Pons (tissue), 1 donor: ENCODE measurements at regions not wholly inside any gene's neighbourhood (a gene's known extent, or its start where the extent isn't known, plus 50 kb on each side); places are given as distances from the start of the nearest gene placed in this dataset.

Experiments
- DNase-seq: peaks from one replicate; pipeline ENCODE4 v3.0.0-alpha.2; 2016; ENCODE audit warnings: low spot score

GRCh38 chr13:73704587-73704986 is 429.6 kb downstream of the KLF12 start:
- no peak for DNase-seq

DNA sequence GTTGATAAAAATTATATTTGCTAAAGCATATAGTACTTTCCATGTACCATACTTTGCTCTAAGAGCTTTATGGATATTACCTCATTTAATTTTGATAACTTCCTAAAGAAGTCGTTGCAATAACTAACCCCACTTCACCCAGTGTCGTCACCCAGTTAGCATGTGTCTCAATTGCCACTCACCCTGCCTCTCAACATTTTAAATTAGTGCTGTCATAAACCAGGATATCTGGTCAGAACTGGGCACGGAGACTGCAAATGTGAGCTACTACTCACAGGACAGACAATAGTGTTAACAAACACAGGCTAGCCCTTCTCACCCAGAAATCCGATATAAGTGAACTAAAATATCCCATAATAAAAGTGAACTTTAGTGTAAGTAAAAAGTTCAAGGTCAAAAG is 430.6 kb downstream of the KLF12 start:
- no peak for DNase-seq

GRCh38 chr13:73702419-73703071 is 431.7 kb downstream of the KLF12 start:
- no peak for DNase-seq

GRCh38 chr13:73701160-73701559 is 433.0 kb downstream of the KLF12 start:
- DNase-seq: no peak

DNA sequence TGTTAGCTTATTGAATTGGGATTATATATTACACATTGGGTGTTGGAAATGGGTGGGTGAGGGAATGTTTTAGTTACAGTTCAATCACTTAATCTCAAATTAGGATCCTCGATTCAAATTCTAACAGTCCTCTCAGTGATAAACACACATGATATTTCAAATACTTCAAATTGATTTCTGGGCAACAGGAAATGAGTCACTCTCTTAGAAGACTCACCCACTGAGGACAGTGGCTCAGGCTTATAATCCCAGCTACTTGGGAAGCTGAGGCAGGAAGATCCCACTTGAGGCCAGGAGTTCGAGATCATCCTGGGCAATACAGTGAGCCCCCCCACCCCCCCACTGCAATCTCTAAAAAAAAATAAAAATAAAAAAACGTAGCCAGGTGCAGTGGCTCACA is 435.3 kb downstream of the KLF12 start:
- no peak for DNase-seq

DNA sequence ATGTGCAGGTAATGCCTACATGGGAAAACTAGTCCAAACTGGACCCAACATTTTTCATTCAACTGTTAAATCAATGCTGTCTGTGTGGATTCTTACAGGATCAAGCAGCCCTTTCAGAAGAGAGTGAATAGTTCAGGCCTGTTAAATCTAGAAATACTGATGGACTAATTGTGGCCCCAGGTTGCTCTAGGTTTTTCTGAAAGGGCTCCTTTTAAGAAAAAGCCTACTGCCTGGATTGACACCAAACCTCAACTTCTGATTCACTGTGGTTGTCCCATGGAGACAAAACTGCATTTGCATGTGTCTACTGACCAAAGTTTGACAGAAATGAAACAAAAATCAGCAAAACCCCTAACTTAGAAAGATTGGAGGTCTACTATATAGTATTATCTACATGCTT is 437.0 kb downstream of the KLF12 start:
- no peak for DNase-seq

- DNase-seq: no peak
These were observed 437.5 kb downstream of the KLF12 start for GRCh38 chr13:73696713-73697112.

- DNase-seq: no peak
These were observed 437.9 kb downstream of the KLF12 start for GRCh38 chr13:73696271-73696670.

GRCh38 chr13:73695325-73695724 is 438.9 kb downstream of the KLF12 start:
- DNase-seq: no peak

- no peak for DNase-seq
These were observed 441.0 kb downstream of the KLF12 start for GRCh38 chr13:73693215-73693614.

DNA sequence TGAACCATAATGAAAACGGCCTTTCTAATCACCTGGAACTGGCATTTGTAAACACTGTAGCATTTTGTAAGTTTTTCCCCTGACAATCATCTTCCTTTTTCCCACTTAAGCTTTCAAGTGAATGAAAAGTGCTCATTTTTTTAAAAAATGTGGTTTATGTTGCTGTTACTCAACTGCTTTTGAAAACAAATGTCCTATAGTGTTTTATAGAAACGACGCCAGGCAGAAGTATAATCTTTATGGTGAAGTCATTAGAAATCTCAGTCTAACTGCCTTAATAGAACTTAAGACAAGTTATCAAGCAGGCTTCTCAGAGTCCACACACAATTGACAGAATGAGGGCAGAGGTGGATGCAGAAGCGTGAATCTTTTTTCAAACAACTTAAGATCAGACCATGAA is 442.3 kb downstream of the KLF12 start:
- DNase-seq: no peak

GRCh38 chr13:73687929-73688328 is 446.3 kb downstream of the KLF12 start:
- no peak for DNase-seq

DNA sequence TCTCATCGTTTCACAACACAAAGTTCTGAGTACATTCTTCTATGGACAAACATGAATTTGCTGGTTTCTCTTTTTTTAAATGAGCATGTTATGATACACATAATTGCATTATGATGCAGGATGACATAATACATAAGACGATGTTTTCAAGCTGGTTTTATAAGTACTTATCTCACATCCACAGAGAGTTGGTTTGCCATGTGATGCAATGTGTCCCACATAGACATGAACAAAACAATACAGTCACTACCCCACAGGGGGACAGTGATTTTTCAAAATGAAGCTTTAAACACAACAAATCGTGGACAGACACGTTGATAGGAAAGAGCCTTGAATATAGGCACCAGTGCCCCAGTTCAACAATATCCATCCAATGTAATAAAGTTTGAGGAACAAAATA is 447.1 kb downstream of the KLF12 start:
- DNase-seq: no peak

DNA sequence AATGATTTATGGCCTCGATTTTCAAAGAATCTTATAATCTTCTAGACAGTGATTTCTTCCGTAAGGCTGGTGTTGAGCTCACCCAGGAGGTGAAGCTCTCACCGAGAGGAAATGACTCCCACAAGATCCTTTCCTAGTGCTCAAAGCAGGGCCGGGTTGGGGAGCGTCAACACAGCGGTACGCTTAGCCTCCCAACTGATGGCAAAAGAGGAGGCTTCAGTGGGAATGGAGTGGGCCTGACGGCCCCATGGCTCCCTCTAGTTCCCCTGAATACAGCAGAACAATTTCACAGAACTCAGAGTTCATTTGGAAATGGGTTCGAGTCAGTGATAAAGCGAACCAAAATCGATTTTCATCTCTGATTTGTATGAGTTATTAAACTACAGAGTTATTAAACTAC is 449.5 kb downstream of the KLF12 start:
- DNase-seq: no peak

GRCh38 chr13:73684286-73684685 is 449.9 kb downstream of the KLF12 start:
- no peak for DNase-seq

- DNase-seq: no peak
These were observed 450.5 kb downstream of the KLF12 start for GRCh38 chr13:73683746-73684145.

GRCh38 chr13:73681779-73682178 is 452.4 kb downstream of the KLF12 start:
- no peak for DNase-seq

GRCh38 chr13:73681015-73681414 is 453.2 kb downstream of the KLF12 start:
- DNase-seq: no peak

GRCh38 chr13:73677048-73677601 is 457.1 kb downstream of the KLF12 start:
- no peak for DNase-seq

DNA sequence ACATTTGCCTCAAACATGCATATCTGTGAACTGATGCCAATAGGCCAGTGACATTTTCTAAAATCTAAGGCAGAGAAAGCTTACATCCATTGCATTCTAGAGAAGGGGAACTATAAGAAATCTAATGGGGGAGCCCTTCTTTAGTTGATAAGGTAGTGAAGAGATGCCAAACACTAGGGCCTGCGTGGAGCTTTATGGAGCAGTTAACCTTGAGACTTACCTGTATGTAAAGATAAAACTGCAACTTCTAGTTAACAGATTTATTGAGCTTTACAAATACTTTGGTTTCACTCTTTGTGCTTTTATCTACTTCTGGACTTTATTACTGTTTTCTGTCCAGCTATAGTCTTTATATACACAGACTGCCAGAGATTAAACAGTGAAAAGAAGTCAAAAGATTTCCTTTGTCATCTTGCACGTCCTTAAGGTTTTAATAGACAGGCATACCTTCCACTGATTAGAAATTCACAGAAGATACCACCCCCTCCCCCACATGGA is 457.6 kb downstream of the KLF12 start:
- no peak for DNase-seq

DNA sequence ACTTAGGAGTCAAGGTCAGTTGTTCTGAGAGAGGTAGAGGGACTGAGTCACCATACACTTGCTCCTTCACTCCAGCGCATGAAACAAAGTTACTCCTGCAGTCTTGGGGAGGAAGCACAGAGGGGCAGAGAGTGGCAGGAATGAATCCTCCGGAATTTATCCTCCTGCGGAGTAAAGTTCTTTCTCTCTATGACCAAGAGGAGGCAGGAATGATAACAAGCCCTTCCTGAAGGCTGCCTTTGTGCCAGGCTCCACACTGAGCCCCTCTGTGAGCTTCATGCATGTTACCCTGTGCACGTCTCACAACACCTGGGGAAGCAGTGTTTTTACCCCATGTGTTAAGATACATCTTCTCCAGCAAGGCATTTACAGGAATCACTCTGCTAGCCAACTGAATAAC is 458.4 kb downstream of the KLF12 start:
- no peak for DNase-seq

DNA sequence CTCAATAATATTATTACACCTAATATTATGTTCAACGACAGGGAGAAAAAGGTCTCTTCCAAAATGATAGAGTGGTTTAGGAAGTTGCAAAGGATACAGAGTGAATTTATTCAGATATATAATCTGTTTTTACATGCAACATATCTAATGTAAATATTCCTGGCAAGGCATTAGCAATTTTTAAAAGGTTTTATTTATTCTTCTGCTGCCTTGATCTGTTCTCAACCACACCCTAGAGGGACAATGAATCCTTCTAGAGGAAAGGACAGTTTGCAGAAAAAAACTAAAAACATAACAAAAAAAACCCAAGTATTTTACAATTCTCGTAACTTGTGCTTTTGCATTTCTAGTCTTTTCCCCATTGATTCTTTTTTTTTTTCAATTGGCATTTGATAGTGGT is 459.6 kb downstream of the KLF12 start:
- DNase-seq: no peak

- DNase-seq: no peak
These were observed 460.3 kb downstream of the KLF12 start for GRCh38 chr13:73673931-73674330.

GRCh38 chr13:73672492-73672891 is 461.7 kb downstream of the KLF12 start:
- no peak for DNase-seq
